IMR-90 (cell line): ENCODE measurements at regions not wholly inside any gene's neighbourhood (a gene's known extent, or its start where the extent isn't known, plus 50 kb on each side); places are given as distances from the start of the nearest gene placed in this dataset.

ENCODE experiments used
- CEBPB ChIP-seq: IDR thresholded peaks from 2 replicates; pipeline ENCODE4 v1.6.1; 2012; ENCODE audit warnings: low read depth, low read length, improper control_type of control experiment
- MAFK ChIP-seq: IDR thresholded peaks from 2 replicates; pipeline ENCODE4 v1.6.1; 2012; ENCODE audit warnings: low read depth, low read length, improper control_type of control experiment
- MAZ ChIP-seq: IDR thresholded peaks from 2 replicates; pipeline ENCODE4 v1.6.1; 2012; ENCODE audit warnings: low read depth, mild to moderate bottlenecking, low read length, improper control_type of control experiment, moderate library complexity, borderline replicate concordance
- MXI1 ChIP-seq: IDR thresholded peaks from 2 replicates; pipeline ENCODE4 v1.6.1; 2012; ENCODE audit warnings: low read depth, mild to moderate bottlenecking, low read length, moderate library complexity, borderline replicate concordance
- POLR2A ChIP-seq: IDR thresholded peaks from 2 replicates; pipeline ENCODE4 v1.6.1; 2012; ENCODE audit warnings: mild to moderate bottlenecking, low read depth, low read length
- RAD21 ChIP-seq: IDR thresholded peaks from 2 replicates; pipeline ENCODE4 v1.6.1; 2012; ENCODE audit warnings: low read length, improper control_type of control experiment
- USF2 ChIP-seq: fragments of 150-350 bp; IDR thresholded peaks from 2 replicates; pipeline ENCODE4 v1.6.1; 2017; ENCODE audit warnings: mild to moderate bottlenecking, antibody characterized with exemption, low read length, low read depth
- TF ChIP-seq, protein P1 (sequence below): conservative IDR thresholded peaks from 2 replicates; pipeline ENCODE4 v1.5.1; 2012; ENCODE audit warnings: mild to moderate bottlenecking, low read depth, low read length, improper control_type of control experiment

DNA sequence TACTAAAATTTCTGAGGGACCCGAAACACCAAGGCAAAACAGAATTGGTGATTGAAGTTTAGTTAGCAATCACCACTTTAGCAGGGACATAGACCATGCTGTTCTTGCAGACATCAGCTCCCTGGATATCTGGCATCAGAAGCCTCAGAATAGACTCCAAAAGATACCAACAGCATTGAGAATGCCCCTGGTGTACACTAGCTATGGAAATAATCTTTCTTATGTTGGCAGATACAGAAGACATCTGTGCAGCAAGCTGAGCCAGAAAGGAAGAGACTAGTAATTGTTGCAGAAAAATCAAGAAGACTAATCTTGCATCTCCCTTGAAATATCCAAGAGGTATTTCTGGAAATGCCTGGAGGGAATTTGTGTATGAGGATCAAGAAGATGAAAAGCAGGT, 521.6 kb downstream of the TRHDE start:
- TF ChIP-seq, protein P1, sequence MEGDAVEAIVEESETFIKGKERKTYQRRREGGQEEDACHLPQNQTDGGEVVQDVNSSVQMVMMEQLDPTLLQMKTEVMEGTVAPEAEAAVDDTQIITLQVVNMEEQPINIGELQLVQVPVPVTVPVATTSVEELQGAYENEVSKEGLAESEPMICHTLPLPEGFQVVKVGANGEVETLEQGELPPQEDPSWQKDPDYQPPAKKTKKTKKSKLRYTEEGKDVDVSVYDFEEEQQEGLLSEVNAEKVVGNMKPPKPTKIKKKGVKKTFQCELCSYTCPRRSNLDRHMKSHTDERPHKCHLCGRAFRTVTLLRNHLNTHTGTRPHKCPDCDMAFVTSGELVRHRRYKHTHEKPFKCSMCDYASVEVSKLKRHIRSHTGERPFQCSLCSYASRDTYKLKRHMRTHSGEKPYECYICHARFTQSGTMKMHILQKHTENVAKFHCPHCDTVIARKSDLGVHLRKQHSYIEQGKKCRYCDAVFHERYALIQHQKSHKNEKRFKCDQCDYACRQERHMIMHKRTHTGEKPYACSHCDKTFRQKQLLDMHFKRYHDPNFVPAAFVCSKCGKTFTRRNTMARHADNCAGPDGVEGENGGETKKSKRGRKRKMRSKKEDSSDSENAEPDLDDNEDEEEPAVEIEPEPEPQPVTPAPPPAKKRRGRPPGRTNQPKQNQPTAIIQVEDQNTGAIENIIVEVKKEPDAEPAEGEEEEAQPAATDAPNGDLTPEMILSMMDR = no peak
- TF ChIP-seq POLR2A (no peak), MXI1 (no peak), USF2 (no peak), MAZ (no peak), RAD21 (no peak), MAFK (no peak), CEBPB (no peak)
